K562 (cell line): ENCODE measurements at regions not wholly inside any gene's neighbourhood (a gene's known extent, or its start where the extent isn't known, plus 50 kb on each side); places are given as distances from the start of the nearest gene placed in this dataset.

Experiments used
- ATAC-seq: fragments of 200-7000 bp; cut with Tn5 transposase; 3 replicates; pipeline ENCODE4 v1.9.1; 2020; ENCODE audit warnings: moderate library complexity
- BruUV-seq: library from RNA; stranded (reverse); fragments of 400-500 nt; replicated peaks from 2 replicates; lab custom pipeline; 2021; lab: Mats Ljungman, UMichigan
- CTCF ChIA-PET: fragments of 300-600 bp; formaldehyde crosslinking; extraction: SDS; loops from one replicate; lab custom pipeline; 2021; ENCODE audit warnings: low intra/inter-chr PET ratio; lab: Yijun Ruan, JAX
- POLR2A ChIA-PET: fragments of 300-600, 350-650 bp; sonication (Branson Sonifier 250); formaldehyde crosslinking; extraction: SDS; loops from one replicate; lab custom pipeline; 2021; ENCODE audit warnings: antibody characterized with exemption, inconsistent platforms; lab: Yijun Ruan, JAX
- DNase-seq, 4 experiments: peaks; one replicate each; pipeline versions ENCODE4 v3.0.0 to v3.0.0-alpha.2; 2011 to 2018; ENCODE audit warnings: low spot score in 3 of 4, mixed read lengths in 3 of 4; ENCODE audit errors: extremely low read depth in 1 of 4
- FAIRE-seq: peaks from 2 replicates; lab custom pipeline; 2011; peaks lifted over from hg19 to GRCh38; lab: Jason Lieb, UNC
- H2AFZ ChIP-seq: 2 replicates; pipeline ENCODE4 v1.6.0; 2011; ENCODE audit warnings: low read depth, low read length, control low read depth, inconsistent platforms
- H3K27ac ChIP-seq: fragments of 200-600 bp; 3 replicates; pipeline ENCODE4 v1.8.0; 2011; ENCODE audit warnings: low read depth, mild to moderate bottlenecking, control low read depth, inconsistent platforms, low read length, moderate library complexity, mixed read lengths; ENCODE audit errors: extremely low read depth
- H3K27me3 ChIP-seq, 2 experiments: fragments of 300-600 bp in 1 of 2; 2 replicates in 1 of 2; 3 replicates in 1 of 2; pipeline versions ENCODE4 v1.6.0 to v1.8.0; 2011; ENCODE audit warnings: inconsistent platforms in 2 of 2, low read length in 2 of 2, mild to moderate bottlenecking in 1 of 2, mixed read lengths in 1 of 2, moderate library complexity in 1 of 2; ENCODE audit not compliant: control insufficient read depth in 2 of 2, insufficient read depth in 2 of 2
- H3K36me3 ChIP-seq: fragments of 300-600 bp; 3 replicates; pipeline ENCODE4 v1.8.0; 2011; ENCODE audit warnings: mild to moderate bottlenecking, low read length, inconsistent platforms; ENCODE audit not compliant: control insufficient read depth, insufficient read depth
- H3K4me1 ChIP-seq, 2 experiments: fragments of 200-600 bp in 1 of 2; replicated peaks in 1 of 2; 2 replicates in 1 of 2; 3 replicates in 1 of 2; pipeline versions ENCODE4 v1.5.1 to v1.8.0; 2011; ENCODE audit warnings: inconsistent platforms in 2 of 2, low read length in 2 of 2, mild to moderate bottlenecking in 1 of 2, mixed read lengths in 1 of 2, moderate library complexity in 1 of 2; ENCODE audit not compliant: control insufficient read depth in 2 of 2, insufficient read depth in 2 of 2
- H3K4me2 ChIP-seq: 2 replicates; pipeline ENCODE4 v1.6.1; 2011; ENCODE audit warnings: low read length, control low read depth, inconsistent platforms, mixed read lengths; ENCODE audit not compliant: insufficient read depth
- H3K4me3 ChIP-seq: fragments of 200-600 bp; sonication (generic), shearing (Covaris generic); 2 replicates; pipeline ENCODE4 v1.5.1; 2016; ENCODE audit warnings: control low read depth, inconsistent platforms
- H3K79me2 ChIP-seq: fragments of 200-600 bp; 3 replicates; pipeline ENCODE4 v1.8.0; 2011; ENCODE audit warnings: low read length, inconsistent platforms; ENCODE audit not compliant: control insufficient read depth, insufficient read depth
- H3K9ac ChIP-seq, 2 experiments: 2 replicates each; pipeline versions ENCODE4 v1.6.0 to v1.6.1; 2011; ENCODE audit warnings: low read depth in 2 of 2, low read length in 2 of 2, control low read depth in 1 of 2, inconsistent platforms in 1 of 2, mild to moderate bottlenecking in 1 of 2, mixed read lengths in 1 of 2; ENCODE audit not compliant: insufficient read depth in 1 of 2
- H3K9me1 ChIP-seq: one replicate; pipeline ENCODE4 v1.6.0; 2011; ENCODE audit warnings: inconsistent platforms, mild to moderate bottlenecking, low read length, moderate library complexity; ENCODE audit not compliant: control insufficient read depth, insufficient read depth
- H3K9me3 ChIP-seq: replicated peaks from 2 replicates; pipeline ENCODE4 v1.5.1; 2011; ENCODE audit warnings: low read depth, low read length, inconsistent platforms; ENCODE audit not compliant: control insufficient read depth, insufficient read depth
- H4K20me1 ChIP-seq: replicated peaks from 2 replicates; pipeline ENCODE4 v1.6.1; 2011; ENCODE audit warnings: low read length, inconsistent platforms, mixed read lengths; ENCODE audit not compliant: control insufficient read depth, insufficient read depth
- RBM25 ChIP-seq: fragments of 200-400 bp; formaldehyde crosslinking; IDR thresholded peaks from 2 replicates; pipeline ENCODE4 v1.6.1; 2018; ENCODE audit warnings: low read length, low read depth, moderate library complexity; ENCODE audit not compliant: severe bottlenecking
- ZNF717 ChIP-seq: fragments of 250-450 bp; sonication (Bioruptor Pico); IDR thresholded peaks from 2 replicates; pipeline ENCODE4 v1.5.0; 2021
- WGBS: fragments of 100-300 bp; shearing (Covaris generic); methylation state at CpG from one replicate; pipeline ENCODE4 v1.1.6; 2016; ENCODE audit warnings: low coverage, mixed read lengths; ENCODE audit not compliant: insufficient coverage; ENCODE audit errors: missing lambda C conversion rate; 5-methylcytosine and 5-hydroxymethylcytosine counted together
- in situ Hi-C: fragments of 300-500 bp; cut with MboI; formaldehyde crosslinking; loops from 4 replicates; pipeline ENCODE4 v1.15.0; 2018; ENCODE audit warnings: inconsistent platforms, mixed read lengths
- intact Hi-C: fragments of 100-400 bp; cut with micrococcal nuclease; formaldehyde crosslinking; loops from 2 replicates; pipeline ENCODE4 v1.14.2; 2022

- ChIA-PET CTCF (no interaction called here), POLR2A (no interaction called here)
- WGBS, result 0% methylated on average over 3 of the region's 3 CpGs
- BruUV-seq, result no TSS peak
- in situ Hi-C loops (no loop called here), intact Hi-C loops (no loop called here)
- Histone ChIP-seq H3K4me1 (no peaks in the 10 kb centered on the region), H3K9ac (no peak overlapping the region), H3K4me3 (no peak overlapping the region), H4K20me1 (no peaks in the 10 kb centered on the region), H3K4me2 (no peak overlapping the region), H3K9me3 (no peaks in the 10 kb centered on the region), H3K9me1 (no peaks in the 10 kb centered on the region), H3K36me3 (no peaks in the 10 kb centered on the region), H3K27ac (no peak overlapping the region), H3K79me2 (no peaks in the 10 kb centered on the region), H3K27me3 (no peaks in the 10 kb centered on the region), H2AFZ (no peak overlapping the region)
- ATAC-seq (no peak), DNase-seq (no peak), FAIRE-seq (no peak)
- TF ChIP-seq ZNF717 (CRISPR knock-in tag), result no peak
Observed at GRCh38 chr2:60170272-60170671, 383.2 kb downstream of the BCL11A start.

DNA sequence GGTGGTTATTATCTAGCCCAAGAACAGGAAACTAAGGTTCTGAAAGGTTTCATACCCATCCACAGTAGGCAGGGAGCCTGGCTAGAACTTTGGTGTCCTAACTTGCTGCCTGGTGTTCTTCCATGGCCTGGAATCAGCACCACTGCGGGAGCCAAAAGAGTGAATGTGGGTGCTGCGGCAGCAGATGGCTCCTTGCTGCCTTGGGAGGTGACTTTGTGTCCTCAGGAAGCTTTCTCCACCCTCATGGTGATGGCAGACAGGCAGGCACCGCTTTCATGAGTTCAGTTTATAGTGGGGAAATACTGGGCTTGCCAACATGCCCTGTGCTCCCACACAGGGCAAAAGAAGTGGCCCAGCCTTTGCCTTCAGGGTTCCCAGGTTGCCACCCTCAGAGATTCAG is 385.2 kb downstream of the BCL11A start:
- intact Hi-C loops (no loop called here), in situ Hi-C loops (no loop called here)
- DNase-seq (no peak), ATAC-seq (no peak), FAIRE-seq (no peak)
- no peak overlapping the region for H2AFZ ChIP-seq
- no peak for TF ChIP-seq RBM25
- no peaks in the 10 kb centered on the region for H3K36me3 ChIP-seq
- H4K20me1 ChIP-seq, result no peaks in the 10 kb centered on the region
- 7% methylated on average over 3 of the region's 3 CpGs for WGBS
- no peak overlapping the region for H3K9ac ChIP-seq
- no peaks in the 10 kb centered on the region for H3K9me3 ChIP-seq
- no TSS peak for BruUV-seq
- CTCF ChIA-PET, result no interaction called here
- no peak overlapping the region for H3K4me3 ChIP-seq
- no peaks in the 10 kb centered on the region for H3K9me1 ChIP-seq
- H3K4me2 ChIP-seq, result no peak overlapping the region
- POLR2A ChIA-PET, result interaction anchor here (0.8 kb wide), 1 partner anchor 9 kb away, joined by 4 read pairs; no protein-coding TSS in a partner anchor
- H3K27me3 ChIP-seq, result peaks cover 0 to 4% of the 10 kb centered on the region in 2 experiments; a peak in 1 of 5 replicates
- no peak overlapping the region for H3K27ac ChIP-seq
- H3K79me2 ChIP-seq, result no peaks in the 10 kb centered on the region
- H3K4me1 ChIP-seq, result no peaks in the 10 kb centered on the region
